ENCODE measurements at regions not wholly inside any gene's neighbourhood (a gene's known extent, or its start where the extent isn't known, plus 50 kb on each side); places are given as distances from the start of the nearest gene placed in this dataset.
"Not testable (repeated sequence)": the region's sequence is repeated elsewhere in the genome, so short reads cannot be mapped to it uniquely, and the experiment has no call there.

GRCh38 chr12:88750867-88751543 lies 170.7 kb upstream of the KITLG start:
- DNase-seq, result no peak

- no peak for DNase-seq
Observed at GRCh38 chr12:88746386-88746785, 166.1 kb upstream of the KITLG start.

GRCh38 chr12:88743946-88744685 lies 163.8 kb upstream of the KITLG start:
- no peak for DNase-seq

- no peak for DNase-seq
Observed at GRCh38 chr12:88737838-88738472, 157.7 kb upstream of the KITLG start.

GRCh38 chr12:88736031-88736430 lies 155.8 kb upstream of the KITLG start:
- no peak for DNase-seq

GRCh38 chr12:88733008-88733407 lies 152.7 kb upstream of the KITLG start:
- DNase-seq, result no peak

GRCh38 chr12:88729196-88729595 lies 148.9 kb upstream of the KITLG start:
- no peak for DNase-seq

- DNase-seq, result no peak
Observed at GRCh38 chr12:88726806-88727720, 146.8 kb upstream of the KITLG start.

- DNase-seq, result no peak
Observed at GRCh38 chr12:88725592-88726143, 145.4 kb upstream of the KITLG start.

- no peak for DNase-seq
Observed at GRCh38 chr12:88723219-88723618, 142.9 kb upstream of the KITLG start.

GRCh38 chr12:88720785-88721650 lies 140.7 kb upstream of the KITLG start:
- DNase-seq, result no peak

GRCh38 chr12:88720231-88720630 lies 140.0 kb upstream of the KITLG start:
- DNase-seq, result no peak

- DNase-seq, result no peak
Observed at GRCh38 chr12:88717188-88717587, 136.9 kb upstream of the KITLG start.

GRCh38 chr12:88716240-88716639 lies 136.0 kb upstream of the KITLG start:
- no peak for DNase-seq

- DNase-seq, result no peak
Observed at GRCh38 chr12:88715673-88716072, 135.4 kb upstream of the KITLG start.

GRCh38 chr12:88714263-88714882 lies 134.1 kb upstream of the KITLG start:
- DNase-seq, result not testable (repeated sequence)

GRCh38 chr12:88707800-88708199 lies 127.5 kb upstream of the KITLG start:
- no peak for DNase-seq

- no peak for DNase-seq
Observed at GRCh38 chr12:88706286-88706685, 126.0 kb upstream of the KITLG start.

GRCh38 chr12:88703790-88704189 lies 123.5 kb upstream of the KITLG start:
- DNase-seq, result no peak

GRCh38 chr12:88698471-88698870 lies 118.2 kb upstream of the KITLG start:
- DNase-seq, result no peak

Data from suppressor macrophage (primary cell).